ENCODE measurements at regions not wholly inside any gene's neighbourhood (a gene's known extent, or its start where the extent isn't known, plus 50 kb on each side); places are given as distances from the start of the nearest gene placed in this dataset.

DNA sequence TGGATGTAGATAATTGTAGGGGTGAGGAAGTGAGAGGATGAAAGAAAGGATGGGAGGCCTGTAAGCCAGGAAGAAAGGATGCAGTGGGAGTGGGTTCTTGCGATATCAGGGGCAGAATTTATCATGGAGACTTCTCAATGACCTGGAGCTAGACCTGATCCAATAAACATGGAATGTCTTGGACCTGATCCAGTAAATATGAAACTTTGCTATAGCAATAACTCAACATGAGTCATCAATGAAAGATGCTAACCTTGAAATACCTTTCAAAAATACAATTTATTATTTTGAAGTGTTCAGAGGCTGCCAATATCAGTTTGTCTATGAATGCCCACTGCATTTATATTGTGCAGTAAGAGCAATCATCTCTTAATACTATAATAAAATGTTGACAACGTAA, 279.5 kb downstream of the POU4F1 start:
- H3K4me3 Mint-ChIP-seq, result no peak overlapping the region
- TF ChIP-seq, protein P1, sequence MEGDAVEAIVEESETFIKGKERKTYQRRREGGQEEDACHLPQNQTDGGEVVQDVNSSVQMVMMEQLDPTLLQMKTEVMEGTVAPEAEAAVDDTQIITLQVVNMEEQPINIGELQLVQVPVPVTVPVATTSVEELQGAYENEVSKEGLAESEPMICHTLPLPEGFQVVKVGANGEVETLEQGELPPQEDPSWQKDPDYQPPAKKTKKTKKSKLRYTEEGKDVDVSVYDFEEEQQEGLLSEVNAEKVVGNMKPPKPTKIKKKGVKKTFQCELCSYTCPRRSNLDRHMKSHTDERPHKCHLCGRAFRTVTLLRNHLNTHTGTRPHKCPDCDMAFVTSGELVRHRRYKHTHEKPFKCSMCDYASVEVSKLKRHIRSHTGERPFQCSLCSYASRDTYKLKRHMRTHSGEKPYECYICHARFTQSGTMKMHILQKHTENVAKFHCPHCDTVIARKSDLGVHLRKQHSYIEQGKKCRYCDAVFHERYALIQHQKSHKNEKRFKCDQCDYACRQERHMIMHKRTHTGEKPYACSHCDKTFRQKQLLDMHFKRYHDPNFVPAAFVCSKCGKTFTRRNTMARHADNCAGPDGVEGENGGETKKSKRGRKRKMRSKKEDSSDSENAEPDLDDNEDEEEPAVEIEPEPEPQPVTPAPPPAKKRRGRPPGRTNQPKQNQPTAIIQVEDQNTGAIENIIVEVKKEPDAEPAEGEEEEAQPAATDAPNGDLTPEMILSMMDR (IDR thresholded peaks at IDR 0.05), result no peak
- TF ChIP-seq EZH2 (IDR thresholded peaks at IDR 0.05; ENCODE audit: borderline replicate concordance, insufficient read depth, low read depth, low read length, poor library complexity, severe bottlenecking), result no peak
- intact Hi-C loops (cut with micrococcal nuclease), result no loop called here
- no peak overlapping the region for H3K4me3 ChIP-seq (ENCODE audit: control extremely low read depth in 1 of 5, extremely low read depth in 1 of 5, insufficient read depth in 1 of 5, low read depth in 2 of 5, low read length in 4 of 5)
- no CpG with 5 or more reads among the region's 2 CpGs for WGBS (ENCODE audit: insufficient coverage)
- no peak overlapping the region for H3K9ac ChIP-seq (ENCODE audit: low read length)
- H2AFZ ChIP-seq (ENCODE audit: insufficient read depth, low read depth, low read length, poor library complexity, severe bottlenecking), result no peak overlapping the region
- H3K4me1 ChIP-seq (ENCODE audit: control insufficient read depth in 2 of 2, insufficient read depth in 2 of 2, low read length in 2 of 2), result no peaks in the 10 kb centered on the region
- H3K27ac Mint-ChIP-seq, result no peak overlapping the region
- H3K27ac ChIP-seq (ENCODE audit: low read length in 2 of 2), result no peak overlapping the region
- H3K27me3 Mint-ChIP-seq, result no peaks in the 10 kb centered on the region
- H3K9me3 ChIP-seq (ENCODE audit: control extremely low read depth in 1 of 3, control insufficient read depth in 2 of 3, insufficient read depth in 1 of 3, low read length in 2 of 3), result no peaks in the 10 kb centered on the region
- H4K20me1 ChIP-seq (ENCODE audit: control insufficient read depth, insufficient read depth, low read length, poor library complexity, severe bottlenecking), result no peaks in the 10 kb centered on the region
- no peak overlapping the region for H3K4me2 ChIP-seq (replicated peaks; ENCODE audit: low read depth, low read length, poor library complexity, severe bottlenecking)
- DNase-seq (no peak), ATAC-seq (ENCODE audit: low read depth) (no peak)
- no peaks in the 10 kb centered on the region for H3K4me1 Mint-ChIP-seq
- no peaks in the 10 kb centered on the region for H3K36me3 ChIP-seq (replicated peaks in 1 of 2; ENCODE audit: control extremely low read depth in 1 of 2, control insufficient read depth in 1 of 2, extremely low read depth in 1 of 2, insufficient read depth in 2 of 2, low read length in 1 of 2)
- no peaks in the 10 kb centered on the region for H3K79me2 ChIP-seq (ENCODE audit: control insufficient read depth, insufficient read depth, low read length)
- POLR2A ChIA-PET, result no interaction called here
- H3K9me3 Mint-ChIP-seq (ENCODE audit: insufficient read depth), result no peaks in the 10 kb centered on the region
- no peaks in the 10 kb centered on the region for H3K27me3 ChIP-seq (replicated peaks in 1 of 4; ENCODE audit: control extremely low read depth in 1 of 4, control insufficient read depth in 3 of 4, insufficient read depth in 4 of 4, low read length in 3 of 4)
- CTCF ChIA-PET, result no interaction called here

DNA sequence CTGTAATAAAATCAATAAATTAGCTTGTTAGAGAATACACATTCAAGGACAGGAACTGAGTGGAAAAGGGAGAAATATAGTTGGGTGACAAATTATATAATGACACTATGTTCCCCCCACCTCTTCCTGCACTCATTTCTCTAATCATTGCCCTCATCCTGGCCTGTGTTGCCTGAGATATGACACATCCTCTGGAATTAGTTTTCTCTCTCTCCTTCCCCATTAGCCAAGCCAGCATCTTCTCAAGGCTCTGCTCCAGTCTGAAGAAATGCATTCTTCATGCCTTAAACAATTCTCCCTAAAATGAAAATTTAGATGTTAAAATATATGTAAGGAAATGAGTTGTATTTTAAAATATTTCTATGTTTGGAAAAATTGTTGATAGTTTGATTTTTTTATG, 280.3 kb downstream of the POU4F1 start:
- Histone ChIP-seq H3K27me3 (replicated peaks in 1 of 4; ENCODE audit: control extremely low read depth in 1 of 4, control insufficient read depth in 3 of 4, insufficient read depth in 4 of 4, low read length in 3 of 4) (no peaks in the 10 kb centered on the region), H3K9me3 (ENCODE audit: control extremely low read depth in 1 of 3, control insufficient read depth in 2 of 3, insufficient read depth in 1 of 3, low read length in 2 of 3) (no peaks in the 10 kb centered on the region), H3K9ac (ENCODE audit: low read length) (no peak overlapping the region), H3K27ac (ENCODE audit: low read length in 2 of 2) (no peak overlapping the region), H3K4me2 (replicated peaks; ENCODE audit: low read depth, low read length, poor library complexity, severe bottlenecking) (no peak overlapping the region), H2AFZ (ENCODE audit: insufficient read depth, low read depth, low read length, poor library complexity, severe bottlenecking) (no peak overlapping the region), H4K20me1 (ENCODE audit: control insufficient read depth, insufficient read depth, low read length, poor library complexity, severe bottlenecking) (no peaks in the 10 kb centered on the region), H3K79me2 (ENCODE audit: control insufficient read depth, insufficient read depth, low read length) (no peaks in the 10 kb centered on the region), H3K4me3 (ENCODE audit: control extremely low read depth in 1 of 5, extremely low read depth in 1 of 5, insufficient read depth in 1 of 5, low read depth in 2 of 5, low read length in 4 of 5) (no peak overlapping the region), H3K36me3 (replicated peaks in 1 of 2; ENCODE audit: control extremely low read depth in 1 of 2, control insufficient read depth in 1 of 2, extremely low read depth in 1 of 2, insufficient read depth in 2 of 2, low read length in 1 of 2) (no peaks in the 10 kb centered on the region), H3K4me1 (ENCODE audit: control insufficient read depth in 2 of 2, insufficient read depth in 2 of 2, low read length in 2 of 2) (no peaks in the 10 kb centered on the region)
- TF ChIP-seq, protein P1 (IDR thresholded peaks at IDR 0.05), result no peak
- no peak for TF ChIP-seq EZH2 (IDR thresholded peaks at IDR 0.05; ENCODE audit: borderline replicate concordance, insufficient read depth, low read depth, low read length, poor library complexity, severe bottlenecking)
- H3K27ac Mint-ChIP-seq, result no peak overlapping the region
- no peaks in the 10 kb centered on the region for H3K4me1 Mint-ChIP-seq
- ATAC-seq (ENCODE audit: low read depth) (no peak), DNase-seq (no peak)
- no peaks in the 10 kb centered on the region for H3K9me3 Mint-ChIP-seq (ENCODE audit: insufficient read depth)
- H3K4me3 Mint-ChIP-seq, result no peak overlapping the region
- ChIA-PET CTCF (no interaction called here), POLR2A (no interaction called here)
- intact Hi-C loops (cut with micrococcal nuclease), result no loop called here
- no peaks in the 10 kb centered on the region for H3K27me3 Mint-ChIP-seq

All from B cell (primary cell).